ENCODE measurements at regions not wholly inside any gene's neighbourhood (a gene's known extent, or its start where the extent isn't known, plus 50 kb on each side); places are given as distances from the start of the nearest gene placed in this dataset.

- Mint-ChIP-seq H3K36me3 (peaks cover 56% of the 10 kb centered on the region), H3K4me3 (no peak overlapping the region), H3K27ac (no peak overlapping the region), H3K27me3 (no peaks in the 10 kb centered on the region), H3K4me1 (peaks cover 9% of the 10 kb centered on the region), H3K9me3 (peaks cover 30% of the 10 kb centered on the region)
- ATAC-seq: no peak
These were observed 81.4 kb upstream of the IL6 start for GRCh38 chr7:22645418-22646181.

GRCh38 chr7:22642454-22642853 is 84.5 kb upstream of the IL6 start:
- H3K9me3 Mint-ChIP-seq: peaks cover 27% of the 10 kb centered on the region
- H3K4me3 Mint-ChIP-seq: no peak overlapping the region
- no peak for ATAC-seq
- peaks cover 25% of the 10 kb centered on the region for H3K4me1 Mint-ChIP-seq
- peaks cover 31% of the 10 kb centered on the region for H3K36me3 Mint-ChIP-seq
- H3K27ac Mint-ChIP-seq: no peak overlapping the region
- H3K27me3 Mint-ChIP-seq: no peaks in the 10 kb centered on the region

GRCh38 chr7:22640269-22640668 is 86.7 kb upstream of the IL6 start:
- Mint-ChIP-seq H3K4me1 (peaks cover 25% of the 10 kb centered on the region), H3K27me3 (no peaks in the 10 kb centered on the region), H3K36me3 (peaks cover 22% of the 10 kb centered on the region), H3K4me3 (peak overlapping the region; percentile 14), H3K9me3 (peaks cover 22% of the 10 kb centered on the region), H3K27ac (peak overlapping the region; percentile 36)
- peak; percentile 93 for ATAC-seq

GRCh38 chr7:22639396-22639795 is 87.6 kb upstream of the IL6 start:
- H3K4me1 Mint-ChIP-seq: peaks cover 28% of the 10 kb centered on the region
- no peak overlapping the region for H3K4me3 Mint-ChIP-seq
- peaks cover 20% of the 10 kb centered on the region for H3K9me3 Mint-ChIP-seq
- H3K27me3 Mint-ChIP-seq: no peaks in the 10 kb centered on the region
- H3K36me3 Mint-ChIP-seq: peaks cover 27% of the 10 kb centered on the region
- no peak for ATAC-seq
- peak overlapping the region; percentile 36 for H3K27ac Mint-ChIP-seq

- Mint-ChIP-seq H3K36me3 (peaks cover 13% of the 10 kb centered on the region), H3K9me3 (peaks cover 3% of the 10 kb centered on the region), H3K4me3 (no peak overlapping the region), H3K27me3 (no peaks in the 10 kb centered on the region), H3K4me1 (peaks cover 25% of the 10 kb centered on the region), H3K27ac (no peak overlapping the region)
- no peak for ATAC-seq
These were observed 91.7 kb upstream of the IL6 start for GRCh38 chr7:22635349-22635748.

GRCh38 chr7:22633954-22634474 is 93.0 kb upstream of the IL6 start:
- Mint-ChIP-seq H3K27me3 (no peaks in the 10 kb centered on the region), H3K4me1 (peaks cover 12% of the 10 kb centered on the region), H3K4me3 (no peak overlapping the region), H3K36me3 (peaks cover 13% of the 10 kb centered on the region), H3K27ac (no peak overlapping the region), H3K9me3 (peaks cover under 1% of the 10 kb centered on the region)
- no peak for ATAC-seq

- no peaks in the 10 kb centered on the region for H3K27me3 Mint-ChIP-seq
- no peak for ATAC-seq
- H3K27ac Mint-ChIP-seq: no peak overlapping the region
- peaks cover 10% of the 10 kb centered on the region for H3K4me1 Mint-ChIP-seq
- H3K4me3 Mint-ChIP-seq: no peak overlapping the region
- no peaks in the 10 kb centered on the region for H3K9me3 Mint-ChIP-seq
- H3K36me3 Mint-ChIP-seq: peaks cover 13% of the 10 kb centered on the region
These were observed 93.6 kb upstream of the IL6 start for GRCh38 chr7:22633286-22633953.

- Mint-ChIP-seq H3K36me3 (peaks cover 13% of the 10 kb centered on the region), H3K27me3 (no peaks in the 10 kb centered on the region), H3K9me3 (no peaks in the 10 kb centered on the region), H3K4me3 (no peak overlapping the region), H3K4me1 (peaks cover 10% of the 10 kb centered on the region), H3K27ac (no peak overlapping the region)
- ATAC-seq: no peak
These were observed 94.3 kb upstream of the IL6 start for GRCh38 chr7:22632674-22633073.

- Mint-ChIP-seq H3K4me3 (no peak overlapping the region), H3K4me1 (peaks cover 10% of the 10 kb centered on the region), H3K36me3 (peaks cover 13% of the 10 kb centered on the region), H3K9me3 (no peaks in the 10 kb centered on the region), H3K27me3 (no peaks in the 10 kb centered on the region), H3K27ac (no peak overlapping the region)
- ATAC-seq: no peak
These were observed 95.3 kb upstream of the IL6 start for GRCh38 chr7:22631730-22632129.

GRCh38 chr7:22630069-22630468 is 96.9 kb upstream of the IL6 start:
- H3K27me3 Mint-ChIP-seq: no peaks in the 10 kb centered on the region
- ATAC-seq: no peak
- no peak overlapping the region for H3K27ac Mint-ChIP-seq
- H3K9me3 Mint-ChIP-seq: no peaks in the 10 kb centered on the region
- H3K36me3 Mint-ChIP-seq: peaks cover 13% of the 10 kb centered on the region
- H3K4me1 Mint-ChIP-seq: peaks cover 10% of the 10 kb centered on the region
- no peak overlapping the region for H3K4me3 Mint-ChIP-seq

GRCh38 chr7:22629056-22629455 is 97.9 kb upstream of the IL6 start:
- Mint-ChIP-seq H3K27ac (no peak overlapping the region), H3K4me1 (peaks cover 3% of the 10 kb centered on the region), H3K36me3 (peaks cover 8% of the 10 kb centered on the region), H3K4me3 (no peak overlapping the region), H3K27me3 (no peaks in the 10 kb centered on the region), H3K9me3 (no peaks in the 10 kb centered on the region)
- ATAC-seq: no peak

- no peak for ATAC-seq
- Mint-ChIP-seq H3K4me1 (no peaks in the 10 kb centered on the region), H3K27me3 (no peaks in the 10 kb centered on the region), H3K9me3 (no peaks in the 10 kb centered on the region), H3K27ac (no peak overlapping the region), H3K36me3 (peaks cover 8% of the 10 kb centered on the region), H3K4me3 (no peak overlapping the region)
These were observed 98.9 kb upstream of the IL6 start for GRCh38 chr7:22628112-22628511.

GRCh38 chr7:22627136-22627535 is 99.9 kb upstream of the IL6 start:
- no peaks in the 10 kb centered on the region for H3K9me3 Mint-ChIP-seq
- no peak for ATAC-seq
- H3K36me3 Mint-ChIP-seq: peaks cover 6% of the 10 kb centered on the region
- H3K4me1 Mint-ChIP-seq: peaks cover 5% of the 10 kb centered on the region
- no peaks in the 10 kb centered on the region for H3K27me3 Mint-ChIP-seq
- no peak overlapping the region for H3K4me3 Mint-ChIP-seq
- no peak overlapping the region for H3K27ac Mint-ChIP-seq

GRCh38 chr7:22625251-22625650 is 101.7 kb upstream of the IL6 start:
- H3K27ac Mint-ChIP-seq: no peak overlapping the region
- H3K36me3 Mint-ChIP-seq: peaks cover 2% of the 10 kb centered on the region
- no peak overlapping the region for H3K4me3 Mint-ChIP-seq
- no peak for ATAC-seq
- no peaks in the 10 kb centered on the region for H3K27me3 Mint-ChIP-seq
- H3K4me1 Mint-ChIP-seq: peaks cover 5% of the 10 kb centered on the region
- H3K9me3 Mint-ChIP-seq: no peaks in the 10 kb centered on the region

- Mint-ChIP-seq H3K4me1 (peaks cover 5% of the 10 kb centered on the region), H3K4me3 (no peak overlapping the region), H3K36me3 (peaks cover 6% of the 10 kb centered on the region), H3K27ac (no peak overlapping the region), H3K27me3 (no peaks in the 10 kb centered on the region), H3K9me3 (no peaks in the 10 kb centered on the region)
- ATAC-seq: no peak
These were observed 102.2 kb upstream of the IL6 start for GRCh38 chr7:22624781-22625180.
